ENCODE measurements at regions not wholly inside any gene's neighbourhood (a gene's known extent, or its start where the extent isn't known, plus 50 kb on each side); places are given as distances from the start of the nearest gene placed in this dataset.

GRCh38 chr12:105825141-105825540 is 313.6 kb downstream of the NUAK1 start:
- Histone ChIP-seq H3K36me3 (ENCODE audit: control insufficient read depth in 1 of 2, insufficient read depth in 2 of 2, low read length in 2 of 2) (no peaks in the 10 kb centered on the region), H3K4me3 (ENCODE audit: low read depth in 1 of 2, low read length in 2 of 2) (no peak overlapping the region), H3K4me1 (ENCODE audit: control insufficient read depth in 1 of 2, insufficient read depth in 2 of 2, low read length in 2 of 2) (no peaks in the 10 kb centered on the region), H3K27me3 (ENCODE audit: low read depth, low read length) (no peaks in the 10 kb centered on the region), H3K9me3 (ENCODE audit: control insufficient read depth in 1 of 2, low read length in 2 of 2) (no peaks in the 10 kb centered on the region), H3K27ac (ENCODE audit: low read length) (no peak overlapping the region)

- H3K9me3 ChIP-seq (ENCODE audit: control insufficient read depth in 1 of 2, low read length in 2 of 2), result no peaks in the 10 kb centered on the region
These were observed 307.4 kb downstream of the NUAK1 start for GRCh38 chr12:105831372-105831771.

GRCh38 chr12:105832021-105832420 is 306.7 kb downstream of the NUAK1 start:
- Histone ChIP-seq H3K27me3 (ENCODE audit: low read depth, low read length) (no peaks in the 10 kb centered on the region), H3K9me3 (ENCODE audit: control insufficient read depth in 1 of 2, low read length in 2 of 2) (no peaks in the 10 kb centered on the region), H3K4me3 (ENCODE audit: low read depth in 1 of 2, low read length in 2 of 2) (no peak overlapping the region), H3K36me3 (ENCODE audit: control insufficient read depth in 1 of 2, insufficient read depth in 2 of 2, low read length in 2 of 2) (no peaks in the 10 kb centered on the region), H3K27ac (ENCODE audit: low read length) (no peak overlapping the region), H3K4me1 (ENCODE audit: control insufficient read depth in 1 of 2, insufficient read depth in 2 of 2, low read length in 2 of 2) (no peaks in the 10 kb centered on the region)

More at GRCh38 chr12:105831372-105831771, 307.4 kb downstream of the NUAK1 start:
- Histone ChIP-seq H3K4me1 (ENCODE audit: control insufficient read depth in 1 of 2, insufficient read depth in 2 of 2, low read length in 2 of 2) (no peaks in the 10 kb centered on the region), H3K27ac (ENCODE audit: low read length) (no peak overlapping the region), H3K4me3 (ENCODE audit: low read depth in 1 of 2, low read length in 2 of 2) (no peak overlapping the region), H3K27me3 (ENCODE audit: low read depth, low read length) (no peaks in the 10 kb centered on the region), H3K36me3 (ENCODE audit: control insufficient read depth in 1 of 2, insufficient read depth in 2 of 2, low read length in 2 of 2) (no peaks in the 10 kb centered on the region)

- no peaks in the 10 kb centered on the region for H3K36me3 ChIP-seq (ENCODE audit: control insufficient read depth in 1 of 2, insufficient read depth in 2 of 2, low read length in 2 of 2)
- no peak overlapping the region for H3K4me3 ChIP-seq (ENCODE audit: low read depth in 1 of 2, low read length in 2 of 2)
- no peaks in the 10 kb centered on the region for H3K9me3 ChIP-seq (ENCODE audit: control insufficient read depth in 1 of 2, low read length in 2 of 2)
- no peaks in the 10 kb centered on the region for H3K4me1 ChIP-seq (ENCODE audit: control insufficient read depth in 1 of 2, insufficient read depth in 2 of 2, low read length in 2 of 2)
- H3K27ac ChIP-seq (ENCODE audit: low read length), result no peak overlapping the region
- H3K27me3 ChIP-seq (ENCODE audit: low read depth, low read length), result no peaks in the 10 kb centered on the region
These were observed 305.9 kb downstream of the NUAK1 start for GRCh38 chr12:105832806-105833205.

GRCh38 chr12:105834496-105834895 is 304.3 kb downstream of the NUAK1 start:
- Histone ChIP-seq H3K36me3 (ENCODE audit: control insufficient read depth in 1 of 2, insufficient read depth in 2 of 2, low read length in 2 of 2) (no peaks in the 10 kb centered on the region), H3K9me3 (ENCODE audit: control insufficient read depth in 1 of 2, low read length in 2 of 2) (no peaks in the 10 kb centered on the region), H3K4me3 (ENCODE audit: low read depth in 1 of 2, low read length in 2 of 2) (no peak overlapping the region), H3K27me3 (ENCODE audit: low read depth, low read length) (no peaks in the 10 kb centered on the region), H3K4me1 (ENCODE audit: control insufficient read depth in 1 of 2, insufficient read depth in 2 of 2, low read length in 2 of 2) (no peaks in the 10 kb centered on the region), H3K27ac (ENCODE audit: low read length) (no peak overlapping the region)

GRCh38 chr12:105835580-105836241 is 303.0 kb downstream of the NUAK1 start:
- no peak overlapping the region for H3K27ac ChIP-seq (ENCODE audit: low read length)
- no peaks in the 10 kb centered on the region for H3K27me3 ChIP-seq (ENCODE audit: low read depth, low read length)

GRCh38 chr12:105836242-105836622 is 302.5 kb downstream of the NUAK1 start:
- Histone ChIP-seq H3K27ac (ENCODE audit: low read length) (no peak overlapping the region), H3K27me3 (ENCODE audit: low read depth, low read length) (no peaks in the 10 kb centered on the region), H3K9me3 (ENCODE audit: control insufficient read depth in 1 of 2, low read length in 2 of 2) (no peaks in the 10 kb centered on the region), H3K4me3 (ENCODE audit: low read depth in 1 of 2, low read length in 2 of 2) (no peak overlapping the region), H3K36me3 (ENCODE audit: control insufficient read depth in 1 of 2, insufficient read depth in 2 of 2, low read length in 2 of 2) (no peaks in the 10 kb centered on the region), H3K4me1 (ENCODE audit: control insufficient read depth in 1 of 2, insufficient read depth in 2 of 2, low read length in 2 of 2) (no peaks in the 10 kb centered on the region)

More at GRCh38 chr12:105835580-105836241, 303.0 kb downstream of the NUAK1 start:
- H3K9me3 ChIP-seq (ENCODE audit: control insufficient read depth in 1 of 2, low read length in 2 of 2), result no peaks in the 10 kb centered on the region
- no peaks in the 10 kb centered on the region for H3K36me3 ChIP-seq (ENCODE audit: control insufficient read depth in 1 of 2, insufficient read depth in 2 of 2, low read length in 2 of 2)
- H3K4me1 ChIP-seq (ENCODE audit: control insufficient read depth in 1 of 2, insufficient read depth in 2 of 2, low read length in 2 of 2), result no peaks in the 10 kb centered on the region
- no peak overlapping the region for H3K4me3 ChIP-seq (ENCODE audit: low read depth in 1 of 2, low read length in 2 of 2)

GRCh38 chr12:105839629-105840127 is 299.1 kb downstream of the NUAK1 start:
- Histone ChIP-seq H3K4me1 (ENCODE audit: control insufficient read depth in 1 of 2, insufficient read depth in 2 of 2, low read length in 2 of 2) (peaks cover 0 to 4% of the 10 kb centered on the region in 2 donors), H3K4me3 (ENCODE audit: low read depth in 1 of 2, low read length in 2 of 2) (no peak overlapping the region), H3K36me3 (ENCODE audit: control insufficient read depth in 1 of 2, insufficient read depth in 2 of 2, low read length in 2 of 2) (no peaks in the 10 kb centered on the region), H3K9me3 (ENCODE audit: control insufficient read depth in 1 of 2, low read length in 2 of 2) (no peaks in the 10 kb centered on the region), H3K27me3 (ENCODE audit: low read depth, low read length) (no peaks in the 10 kb centered on the region), H3K27ac (ENCODE audit: low read length) (no peak overlapping the region)

- no peak overlapping the region for H3K27ac ChIP-seq (ENCODE audit: low read length)
- no peaks in the 10 kb centered on the region for H3K27me3 ChIP-seq (ENCODE audit: low read depth, low read length)
- no peaks in the 10 kb centered on the region for H3K9me3 ChIP-seq (ENCODE audit: control insufficient read depth in 1 of 2, low read length in 2 of 2)
- H3K4me3 ChIP-seq (ENCODE audit: low read depth in 1 of 2, low read length in 2 of 2), result no peak overlapping the region
- peaks cover 0 to 4% of the 10 kb centered on the region in 2 donors for H3K4me1 ChIP-seq (ENCODE audit: control insufficient read depth in 1 of 2, insufficient read depth in 2 of 2, low read length in 2 of 2)
- no peaks in the 10 kb centered on the region for H3K36me3 ChIP-seq (ENCODE audit: control insufficient read depth in 1 of 2, insufficient read depth in 2 of 2, low read length in 2 of 2)
These were observed 298.4 kb downstream of the NUAK1 start for GRCh38 chr12:105840384-105840783.

- Histone ChIP-seq H3K27ac (ENCODE audit: low read length) (no peak overlapping the region), H3K36me3 (ENCODE audit: control insufficient read depth in 1 of 2, insufficient read depth in 2 of 2, low read length in 2 of 2) (no peaks in the 10 kb centered on the region), H3K9me3 (ENCODE audit: control insufficient read depth in 1 of 2, low read length in 2 of 2) (no peaks in the 10 kb centered on the region), H3K4me1 (ENCODE audit: control insufficient read depth in 1 of 2, insufficient read depth in 2 of 2, low read length in 2 of 2) (peaks cover 0 to 4% of the 10 kb centered on the region in 2 donors), H3K4me3 (ENCODE audit: low read depth in 1 of 2, low read length in 2 of 2) (no peak overlapping the region), H3K27me3 (ENCODE audit: low read depth, low read length) (no peaks in the 10 kb centered on the region)
These were observed 296.9 kb downstream of the NUAK1 start for GRCh38 chr12:105841840-105842239.

GRCh38 chr12:105843561-105843960 is 295.2 kb downstream of the NUAK1 start:
- Histone ChIP-seq H3K36me3 (ENCODE audit: control insufficient read depth in 1 of 2, insufficient read depth in 2 of 2, low read length in 2 of 2) (no peaks in the 10 kb centered on the region), H3K4me1 (ENCODE audit: control insufficient read depth in 1 of 2, insufficient read depth in 2 of 2, low read length in 2 of 2) (peaks cover 0 to 4% of the 10 kb centered on the region in 2 donors), H3K27me3 (ENCODE audit: low read depth, low read length) (no peaks in the 10 kb centered on the region), H3K9me3 (ENCODE audit: control insufficient read depth in 1 of 2, low read length in 2 of 2) (no peaks in the 10 kb centered on the region), H3K4me3 (ENCODE audit: low read depth in 1 of 2, low read length in 2 of 2) (no peak overlapping the region), H3K27ac (ENCODE audit: low read length) (no peak overlapping the region)
